GM12872 (cell line): ENCODE measurements at regions not wholly inside any gene's neighbourhood (a gene's known extent, or its start where the extent isn't known, plus 50 kb on each side); places are given as distances from the start of the nearest gene placed in this dataset.
A peak's percentile ranks its signal among the peaks of the same experiment; 100 is the strongest.

Experiments
- CTCF ChIP-seq: IDR thresholded peaks from 3 replicates; pipeline ENCODE4 v1.5.1; 2011; ENCODE audit warnings: low read depth, mild to moderate bottlenecking, low read length, moderate library complexity; ENCODE audit not compliant: insufficient read depth

GRCh38 chr10:59971915-59972314 lies 65.6 kb upstream of the CCDC6 start:
- TF ChIP-seq CTCF = no peak

GRCh38 chr10:59970396-59971368 lies 64.3 kb upstream of the CCDC6 start:
- peak; percentile 21; the same call in 1 of the 3 replicates for TF ChIP-seq CTCF

GRCh38 chr10:59968705-59969104 lies 62.3 kb upstream of the CCDC6 start:
- TF ChIP-seq CTCF = no peak

GRCh38 chr10:59967079-59967478 lies 60.7 kb upstream of the CCDC6 start:
- no peak for TF ChIP-seq CTCF

- no peak for TF ChIP-seq CTCF
Measured at GRCh38 chr10:59965899-59966650, 59.7 kb upstream of the CCDC6 start.

GRCh38 chr10:59962756-59963155 lies 56.4 kb upstream of the CCDC6 start:
- TF ChIP-seq CTCF = no peak

- no peak for TF ChIP-seq CTCF
Measured at GRCh38 chr10:59960751-59961150, 54.4 kb upstream of the CCDC6 start.
